Brain microvascular endothelial cell (primary cell): ENCODE measurements at regions not wholly inside any gene's neighbourhood (a gene's known extent, or its start where the extent isn't known, plus 50 kb on each side); places are given as distances from the start of the nearest gene placed in this dataset.

Experiments
- DNase-seq: peaks from one replicate; pipeline ENCODE4 v3.0.0-alpha.2; 2020
- H3K27ac ChIP-seq: fragments of 250-450 bp; sonication (Bioruptor Pico); 2 replicates; pipeline ENCODE4 v1.5.1; 2020; ENCODE audit warnings: mild to moderate bottlenecking, moderate library complexity
- H3K27me3 ChIP-seq: fragments of 250-450 bp; sonication (Bioruptor Pico); replicated peaks from 2 replicates; pipeline ENCODE4 v1.5.1; 2020; ENCODE audit warnings: mild to moderate bottlenecking
- H3K36me3 ChIP-seq: fragments of 250-450 bp; sonication (Bioruptor Pico); replicated peaks from 2 replicates; pipeline ENCODE4 v1.5.1; 2020; ENCODE audit warnings: mild to moderate bottlenecking
- H3K4me3 ChIP-seq: 2 replicates; pipeline ENCODE4 v1.5.1; 2011; ENCODE audit warnings: low read depth, mild to moderate bottlenecking, control low read depth, low read length, moderate library complexity
- in situ Hi-C: cut with HindIII; loops from 2 replicates; pipeline ENCODE4 v1.10.0; 2017; ENCODE audit warnings: low sequenced_read_pairs, low pct_ligation_motif_present
- TF ChIP-seq, protein P1 (sequence below): IDR thresholded peaks from 2 replicates; pipeline ENCODE4 v1.5.1; 2011; ENCODE audit warnings: low read depth, mild to moderate bottlenecking, moderate library complexity, low read length, control low read depth, inconsistent platforms; ENCODE audit errors: missing control alignments

DNA sequence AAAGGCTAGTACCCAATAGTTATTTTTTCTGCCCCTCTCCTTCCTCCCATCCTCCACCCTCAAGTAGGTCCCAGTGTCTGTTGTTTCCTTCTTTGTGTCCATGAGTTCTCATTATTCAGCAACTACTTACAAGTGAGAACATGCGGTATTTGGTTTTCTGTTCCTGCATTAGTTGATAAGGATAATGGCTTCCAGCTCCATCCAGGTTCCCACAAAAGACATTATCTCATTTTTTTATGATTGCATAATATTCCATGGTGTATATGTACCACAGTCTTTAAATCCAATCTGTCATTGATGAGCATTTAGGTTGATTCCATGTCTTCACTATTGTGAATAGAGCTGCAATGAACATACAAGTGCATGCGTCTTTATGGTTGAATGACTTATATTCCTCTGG lies 128.3 kb upstream of the ANKRD55 start:
- TF ChIP-seq, protein P1, sequence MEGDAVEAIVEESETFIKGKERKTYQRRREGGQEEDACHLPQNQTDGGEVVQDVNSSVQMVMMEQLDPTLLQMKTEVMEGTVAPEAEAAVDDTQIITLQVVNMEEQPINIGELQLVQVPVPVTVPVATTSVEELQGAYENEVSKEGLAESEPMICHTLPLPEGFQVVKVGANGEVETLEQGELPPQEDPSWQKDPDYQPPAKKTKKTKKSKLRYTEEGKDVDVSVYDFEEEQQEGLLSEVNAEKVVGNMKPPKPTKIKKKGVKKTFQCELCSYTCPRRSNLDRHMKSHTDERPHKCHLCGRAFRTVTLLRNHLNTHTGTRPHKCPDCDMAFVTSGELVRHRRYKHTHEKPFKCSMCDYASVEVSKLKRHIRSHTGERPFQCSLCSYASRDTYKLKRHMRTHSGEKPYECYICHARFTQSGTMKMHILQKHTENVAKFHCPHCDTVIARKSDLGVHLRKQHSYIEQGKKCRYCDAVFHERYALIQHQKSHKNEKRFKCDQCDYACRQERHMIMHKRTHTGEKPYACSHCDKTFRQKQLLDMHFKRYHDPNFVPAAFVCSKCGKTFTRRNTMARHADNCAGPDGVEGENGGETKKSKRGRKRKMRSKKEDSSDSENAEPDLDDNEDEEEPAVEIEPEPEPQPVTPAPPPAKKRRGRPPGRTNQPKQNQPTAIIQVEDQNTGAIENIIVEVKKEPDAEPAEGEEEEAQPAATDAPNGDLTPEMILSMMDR = no peak
- no peak for DNase-seq
- in situ Hi-C loops = no loop called here

DNA sequence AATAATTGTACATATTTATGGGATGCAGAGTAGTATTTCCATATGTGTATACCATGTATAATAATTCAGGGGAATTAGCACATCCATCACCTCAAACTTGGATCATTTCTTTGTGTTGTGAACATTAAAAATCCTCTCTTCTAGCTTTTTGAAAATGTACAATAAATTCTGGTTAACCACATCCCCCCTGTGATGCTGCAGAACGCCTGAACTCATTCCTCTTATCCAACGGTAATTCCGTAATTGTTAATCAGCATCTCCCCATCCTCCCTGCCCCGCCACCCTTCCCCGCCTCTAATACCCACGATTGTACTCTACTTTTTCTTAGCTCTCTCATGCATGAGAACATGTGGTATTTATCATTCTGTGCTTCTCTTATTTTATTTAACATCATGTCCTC lies 127.7 kb upstream of the ANKRD55 start:
- TF ChIP-seq, protein P1 = no peak
- no peak for DNase-seq
- Histone ChIP-seq H3K4me3 (no peak overlapping the region), H3K36me3 (no peaks in the 10 kb centered on the region), H3K27ac (no peak overlapping the region), H3K27me3 (no peaks in the 10 kb centered on the region)
- in situ Hi-C loops = no loop called here

More for the DNA sequence above, 128.3 kb upstream of the ANKRD55 start:
- H3K36me3 ChIP-seq = no peaks in the 10 kb centered on the region
- no peak overlapping the region for H3K4me3 ChIP-seq
- H3K27ac ChIP-seq = no peak overlapping the region
- no peaks in the 10 kb centered on the region for H3K27me3 ChIP-seq

DNA sequence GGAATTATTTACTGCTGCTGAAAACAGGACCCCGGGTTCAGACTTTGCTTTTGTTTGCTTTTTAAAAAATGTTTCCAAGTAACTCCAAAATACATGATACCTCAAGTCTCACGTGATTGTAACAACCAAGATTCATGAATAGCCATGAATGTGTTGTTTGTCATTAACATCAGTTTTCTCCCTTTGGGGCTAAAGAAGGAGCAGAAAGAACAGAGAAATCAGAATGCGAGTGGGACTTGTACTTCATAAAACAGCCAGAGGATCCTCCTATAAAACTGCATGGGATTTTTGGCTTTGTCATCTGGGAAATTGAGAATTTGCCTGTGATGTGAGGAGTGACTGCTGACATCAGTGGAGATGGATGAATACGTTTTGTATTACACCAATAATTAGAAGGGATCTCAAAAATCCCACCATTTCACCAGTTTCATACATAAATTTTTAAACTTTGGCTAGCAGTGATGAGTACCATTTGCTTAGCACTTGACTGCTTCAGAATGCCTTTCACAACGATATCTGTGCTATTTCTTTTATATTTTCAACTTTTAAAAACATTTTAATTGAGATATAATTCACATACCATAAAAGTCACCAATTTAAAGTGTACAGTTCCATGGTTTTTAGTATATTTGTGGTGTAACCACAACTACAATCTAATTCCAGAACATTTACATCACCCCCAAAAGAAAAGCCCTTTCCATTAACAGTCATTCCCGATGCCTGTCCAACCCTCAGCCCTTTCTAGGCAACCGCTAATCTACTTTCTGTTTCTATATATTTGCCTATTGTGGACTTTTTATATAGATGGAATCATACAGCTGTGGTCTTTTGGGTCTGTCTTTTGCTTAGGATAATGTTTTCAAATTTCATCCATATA lies 126.9 kb upstream of the ANKRD55 start:
- in situ Hi-C loops = no loop called here
- Histone ChIP-seq H3K36me3 (no peaks in the 10 kb centered on the region), H3K27me3 (no peaks in the 10 kb centered on the region), H3K4me3 (no peak overlapping the region), H3K27ac (no peak overlapping the region)
- TF ChIP-seq, protein P1 = no peak
- DNase-seq = no peak

DNA sequence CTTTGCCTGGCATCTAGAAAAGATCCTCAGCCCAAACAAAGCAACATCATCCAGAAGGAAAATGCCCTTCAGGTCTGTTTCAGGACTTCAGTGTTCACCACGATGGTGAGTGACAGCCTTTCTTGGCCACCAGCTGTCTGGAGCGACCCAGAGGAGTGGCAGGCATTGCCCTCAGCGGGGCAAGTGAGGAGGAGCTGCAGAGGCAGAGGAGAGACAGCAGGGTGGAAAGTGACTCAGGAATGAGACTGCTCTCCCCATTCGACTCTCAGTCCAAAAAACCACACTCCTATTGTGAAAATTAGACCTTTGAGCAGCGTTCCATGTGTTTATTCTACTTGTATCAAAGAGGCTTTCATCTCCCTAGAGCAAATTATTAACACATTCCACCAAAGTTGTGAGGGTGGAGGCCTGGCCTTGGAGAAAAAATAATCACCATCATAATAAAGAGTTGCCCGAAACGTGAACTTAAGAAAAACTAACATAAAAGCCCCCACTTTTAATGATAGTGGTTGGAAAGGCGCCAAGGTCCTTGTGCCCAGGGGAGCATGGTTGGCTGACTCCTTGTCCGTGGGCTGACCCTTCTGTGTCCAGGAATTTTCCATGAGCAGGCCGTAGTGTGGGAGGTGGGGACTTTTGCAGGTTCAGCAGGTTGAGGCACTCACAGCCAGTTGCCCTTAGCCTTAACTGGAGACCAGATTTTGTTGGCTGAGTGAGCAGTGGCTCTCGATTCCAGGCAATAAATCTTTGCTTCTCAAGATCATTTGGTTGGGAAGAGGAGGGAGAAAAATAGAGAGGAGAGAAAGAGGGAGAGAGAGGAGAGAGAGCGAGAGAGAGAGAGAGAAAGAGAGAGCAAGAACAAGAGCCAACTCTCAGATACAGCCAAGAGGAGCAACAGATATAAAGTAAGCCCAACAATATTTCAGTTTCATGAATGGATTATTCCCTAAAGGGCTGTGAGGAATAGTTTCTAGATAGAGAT lies 125.9 kb upstream of the ANKRD55 start:
- H3K27me3 ChIP-seq = no peaks in the 10 kb centered on the region
- no peak overlapping the region for H3K4me3 ChIP-seq
- DNase-seq = peak; percentile 27
- in situ Hi-C loops = no loop called here
- TF ChIP-seq, protein P1 = no peak
- H3K36me3 ChIP-seq = no peaks in the 10 kb centered on the region
- H3K27ac ChIP-seq = no peak overlapping the region

DNA sequence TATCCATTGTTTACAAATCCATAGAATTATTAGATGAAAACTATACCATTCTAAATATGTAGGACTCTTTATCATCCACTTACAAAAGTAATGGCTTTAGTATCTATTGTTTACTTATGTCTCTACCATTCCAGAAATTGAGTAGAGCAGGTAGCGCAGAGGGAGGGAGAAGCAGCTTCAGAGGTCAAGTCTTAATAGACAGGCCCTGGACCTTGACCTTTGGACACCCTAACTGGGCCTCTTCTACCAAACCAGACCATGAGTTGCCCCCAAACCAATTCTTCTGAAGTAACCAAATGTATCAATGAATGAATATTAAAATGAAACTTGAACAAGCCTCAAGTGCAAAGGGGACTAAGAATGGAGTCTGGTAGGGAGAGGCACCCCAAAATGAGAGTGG lies 124.9 kb upstream of the ANKRD55 start:
- Histone ChIP-seq H3K27me3 (no peaks in the 10 kb centered on the region), H3K36me3 (no peaks in the 10 kb centered on the region), H3K4me3 (no peak overlapping the region), H3K27ac (no peak overlapping the region)
- DNase-seq = no peak
- TF ChIP-seq, protein P1 = no peak
- in situ Hi-C loops = no loop called here
